ENCODE measurements at regions not wholly inside any gene's neighbourhood (a gene's known extent, or its start where the extent isn't known, plus 50 kb on each side); places are given as distances from the start of the nearest gene placed in this dataset.

- no peak overlapping the region for H3K4me3 ChIP-seq (ENCODE audit: low read length in 3 of 3)
- H3K27ac ChIP-seq (ENCODE audit: low read depth in 2 of 2, low read length in 2 of 2): no peak overlapping the region
- FAIRE-seq (no peak), DNase-seq (no peak)
- intact Hi-C loops (cut with DNase I): no loop called here
- H3K36me3 ChIP-seq (ENCODE audit: control insufficient read depth in 2 of 3, insufficient read depth in 3 of 3, low read length in 3 of 3): no peaks in the 10 kb centered on the region
- TF ChIP-seq CTCF (IDR thresholded peaks at IDR 0.05; ENCODE audit: borderline replicate concordance, extremely low read depth, insufficient read depth): no peak
- no peak overlapping the region for H3K9ac ChIP-seq (ENCODE audit: low read length in 3 of 3)
- no peaks in the 10 kb centered on the region for H3K4me1 ChIP-seq (ENCODE audit: control insufficient read depth in 2 of 3, insufficient read depth in 2 of 3, low read depth in 1 of 3, low read length in 3 of 3)
- no peaks in the 10 kb centered on the region for H3K9me3 ChIP-seq (ENCODE audit: control insufficient read depth in 2 of 3, insufficient read depth in 1 of 3, low read length in 3 of 3)
- H3K27me3 ChIP-seq (ENCODE audit: control insufficient read depth, insufficient read depth, low read length): no peaks in the 10 kb centered on the region
Observed at GRCh38 chr2:144946263-144946662, 426.3 kb upstream of the ZEB2 start.

- Histone ChIP-seq H3K9ac (ENCODE audit: low read length in 3 of 3) (no peak overlapping the region), H3K4me1 (ENCODE audit: control insufficient read depth in 2 of 3, insufficient read depth in 2 of 3, low read depth in 1 of 3, low read length in 3 of 3) (no peaks in the 10 kb centered on the region), H3K4me3 (ENCODE audit: low read length in 3 of 3) (no peak overlapping the region), H3K9me3 (ENCODE audit: control insufficient read depth in 2 of 3, insufficient read depth in 1 of 3, low read length in 3 of 3) (no peaks in the 10 kb centered on the region), H3K36me3 (ENCODE audit: control insufficient read depth in 2 of 3, insufficient read depth in 3 of 3, low read length in 3 of 3) (no peaks in the 10 kb centered on the region), H3K27ac (ENCODE audit: low read depth in 2 of 2, low read length in 2 of 2) (no peak overlapping the region), H3K27me3 (ENCODE audit: control insufficient read depth, insufficient read depth, low read length) (no peaks in the 10 kb centered on the region)
- FAIRE-seq (no peak), DNase-seq (no peak)
- intact Hi-C loops (cut with DNase I): no loop called here
- no peak for TF ChIP-seq CTCF (IDR thresholded peaks at IDR 0.05; ENCODE audit: borderline replicate concordance, extremely low read depth, insufficient read depth)
Observed at GRCh38 chr2:144944546-144945220, 424.8 kb upstream of the ZEB2 start.

GRCh38 chr2:144943986-144944385 lies 424.1 kb upstream of the ZEB2 start:
- DNase-seq (no peak), FAIRE-seq (no peak)
- H3K36me3 ChIP-seq (ENCODE audit: control insufficient read depth in 2 of 3, insufficient read depth in 3 of 3, low read length in 3 of 3): no peaks in the 10 kb centered on the region
- no peaks in the 10 kb centered on the region for H3K9me3 ChIP-seq (ENCODE audit: control insufficient read depth in 2 of 3, insufficient read depth in 1 of 3, low read length in 3 of 3)
- H3K9ac ChIP-seq (ENCODE audit: low read length in 3 of 3): no peak overlapping the region
- no peaks in the 10 kb centered on the region for H3K27me3 ChIP-seq (ENCODE audit: control insufficient read depth, insufficient read depth, low read length)
- peaks cover 0 to under 1% (median 0%) of the 10 kb centered on the region in 3 donors for H3K4me1 ChIP-seq (ENCODE audit: control insufficient read depth in 2 of 3, insufficient read depth in 2 of 3, low read depth in 1 of 3, low read length in 3 of 3)
- no peak overlapping the region for H3K27ac ChIP-seq (ENCODE audit: low read depth in 2 of 2, low read length in 2 of 2)
- H3K4me3 ChIP-seq (ENCODE audit: low read length in 3 of 3): no peak overlapping the region
- intact Hi-C loops (cut with DNase I): no loop called here
- TF ChIP-seq CTCF (IDR thresholded peaks at IDR 0.05; ENCODE audit: borderline replicate concordance, extremely low read depth, insufficient read depth): no peak

Measured in kidney (tissue), 13 donors.